HG03025 (cell line): ENCODE measurements at regions not wholly inside any gene's neighbourhood (a gene's known extent, or its start where the extent isn't known, plus 50 kb on each side); places are given as distances from the start of the nearest gene placed in this dataset.

Source experiments
- ATAC-seq: cut with Tn5 transposase; IDR thresholded peaks from one replicate; pipeline ENCODE4 v1.9.1; 2021; ENCODE audit warnings: mild to moderate bottlenecking, moderate library complexity; ENCODE audit not compliant: unreplicated experiment, low FRiP score

GRCh38 chr13:77975358-77976042 lies 56.9 kb upstream of the EDNRB start:
- ATAC-seq, result no peak

- ATAC-seq, result no peak
These were observed 50.7 kb upstream of the EDNRB start for GRCh38 chr13:77969299-77969698.
